Adrenal gland (tissue), 9 donors: ENCODE measurements at regions not wholly inside any gene's neighbourhood (a gene's known extent, or its start where the extent isn't known, plus 50 kb on each side); places are given as distances from the start of the nearest gene placed in this dataset.
A peak's percentile ranks its signal among the peaks of the same experiment; 100 is the strongest.

Experiments
- DNase-seq, 7 donors: peaks; one replicate each; pipeline ENCODE4 v3.0.0-alpha.2; 2019 to 2020
- H3K27ac ChIP-seq, 5 donors: fragments of 200-600 bp; sonication (generic) in 4 of 5; 1 replicate in 3 of 5; 2 replicates in 2 of 5; pipeline versions ENCODE4 v1.5.1 to v1.8.0; 2016 to 2020; ENCODE audit warnings: mild to moderate bottlenecking in 1 of 5
- H3K27me3 ChIP-seq: fragments of 200-600 bp; 2 replicates; pipeline ENCODE4 v1.8.0; 2021
- H3K36me3 ChIP-seq, 2 donors: fragments of 200-600 bp; replicated peaks in 1 of 2; 1 replicate in 1 of 2; 2 replicates in 1 of 2; pipeline versions ENCODE4 v1.5.1 to v1.8.0; 2018 to 2022
- H3K4me1 ChIP-seq, 2 donors: fragments of 200-600 bp; replicated peaks in 1 of 2; 1 replicate in 1 of 2; 2 replicates in 1 of 2; pipeline versions ENCODE4 v1.5.1 to v1.8.0; 2018 to 2021
- H3K4me3 ChIP-seq, 4 donors: fragments of 200-600 bp; sonication (generic) in 3 of 4; one replicate each; pipeline ENCODE4 v1.5.1; 2016 to 2018
- H3K9me3 ChIP-seq, 3 donors: fragments of 200-600 bp; sonication (generic) in 1 of 3; replicated peaks in 1 of 3; 1 replicate in 2 of 3; 2 replicates in 1 of 3; pipeline versions ENCODE4 v1.5.1 to v1.8.0; 2016 to 2021
- POLR2A ChIP-seq, 2 donors: fragments of 450-650 bp; IDR thresholded peaks; one replicate each; pipeline ENCODE4 v1.6.1; 2017; ENCODE audit warnings: antibody characterized with exemption in 2 of 2, mild to moderate bottlenecking in 2 of 2, moderate library complexity in 1 of 2
- WGBS, 4 donors: extraction: QIAGEN DNeasy Blood & Tissue Kit in 2 of 4; methylation state at CpG; one replicate each; pipeline versions ENCODE4 v1.1.5 to v1.1.7; 2013 to 2017; 5-methylcytosine and 5-hydroxymethylcytosine counted together
- intact Hi-C, 2 donors: fragments of 100-400 bp; cut with DNase I; formaldehyde crosslinking; loops; one replicate each; pipeline versions ENCODE4 v1.14.1 to v1.15.0; 2022 to 2023
- TF ChIP-seq, protein P1 (sequence below), 6 experiments: fragments of 450-650 bp in 4 of 6; fragments of 200-600 bp in 2 of 6; sonication (generic) in 1 of 6; IDR thresholded peaks; 1 replicate in 5 of 6; 2 replicates in 1 of 6; pipeline versions ENCODE4 v1.5.1 to v1.8.0; 2016 to 2021; ENCODE audit warnings: antibody characterized with exemption in 6 of 6, mild to moderate bottlenecking in 2 of 6, moderate library complexity in 1 of 6
- donor health status: healthy with polysubstance abuse.
- donor health status: Bipolar disorder and iron deficiency.
- donor health status: DM: yes; HTN: yes; CAD: no.
- donor health status: DM: no; HTN: no; CAD: no.
- donor health status: DM: no; HTN: no; CAD: no.

DNA sequence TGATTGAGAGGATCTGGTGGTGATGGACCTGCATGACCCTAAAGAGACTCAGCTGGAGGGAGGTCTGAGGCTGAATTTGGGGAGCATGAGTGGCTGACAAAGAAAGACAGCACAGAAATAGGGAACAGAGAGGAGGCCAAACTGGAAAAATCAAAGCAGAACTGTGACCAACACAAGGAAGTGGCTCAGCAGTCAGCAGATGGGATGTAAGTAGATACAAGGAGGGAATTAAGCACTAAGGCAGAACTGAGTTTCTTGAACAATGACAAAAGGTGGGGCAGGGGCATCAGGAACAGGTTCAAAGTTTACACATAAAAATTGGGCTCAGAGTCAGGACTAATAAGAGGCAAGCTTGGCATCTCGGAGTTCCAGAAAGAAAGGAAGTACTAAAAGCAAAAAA is 144.3 kb upstream of the KLF3 start:
- no peaks in the 10 kb centered on the region for H3K27me3 ChIP-seq
- intact Hi-C loops: no loop called here
- no peaks in the 10 kb centered on the region for H3K36me3 ChIP-seq
- no peak overlapping the region for H3K4me3 ChIP-seq
- no peaks in the 10 kb centered on the region for H3K4me1 ChIP-seq
- H3K9me3 ChIP-seq: no peaks in the 10 kb centered on the region
- H3K27ac ChIP-seq: no peak overlapping the region
- WGBS, 4 donors: 50 to 85% (median 77%) methylated on average over 1 of the region's 1 CpG
- DNase-seq: no peak
- TF ChIP-seq, protein P1, sequence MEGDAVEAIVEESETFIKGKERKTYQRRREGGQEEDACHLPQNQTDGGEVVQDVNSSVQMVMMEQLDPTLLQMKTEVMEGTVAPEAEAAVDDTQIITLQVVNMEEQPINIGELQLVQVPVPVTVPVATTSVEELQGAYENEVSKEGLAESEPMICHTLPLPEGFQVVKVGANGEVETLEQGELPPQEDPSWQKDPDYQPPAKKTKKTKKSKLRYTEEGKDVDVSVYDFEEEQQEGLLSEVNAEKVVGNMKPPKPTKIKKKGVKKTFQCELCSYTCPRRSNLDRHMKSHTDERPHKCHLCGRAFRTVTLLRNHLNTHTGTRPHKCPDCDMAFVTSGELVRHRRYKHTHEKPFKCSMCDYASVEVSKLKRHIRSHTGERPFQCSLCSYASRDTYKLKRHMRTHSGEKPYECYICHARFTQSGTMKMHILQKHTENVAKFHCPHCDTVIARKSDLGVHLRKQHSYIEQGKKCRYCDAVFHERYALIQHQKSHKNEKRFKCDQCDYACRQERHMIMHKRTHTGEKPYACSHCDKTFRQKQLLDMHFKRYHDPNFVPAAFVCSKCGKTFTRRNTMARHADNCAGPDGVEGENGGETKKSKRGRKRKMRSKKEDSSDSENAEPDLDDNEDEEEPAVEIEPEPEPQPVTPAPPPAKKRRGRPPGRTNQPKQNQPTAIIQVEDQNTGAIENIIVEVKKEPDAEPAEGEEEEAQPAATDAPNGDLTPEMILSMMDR (IDR thresholded peaks at IDR 0.05): no peak
- TF ChIP-seq POLR2A (IDR thresholded peaks at IDR 0.05): no peak

DNA sequence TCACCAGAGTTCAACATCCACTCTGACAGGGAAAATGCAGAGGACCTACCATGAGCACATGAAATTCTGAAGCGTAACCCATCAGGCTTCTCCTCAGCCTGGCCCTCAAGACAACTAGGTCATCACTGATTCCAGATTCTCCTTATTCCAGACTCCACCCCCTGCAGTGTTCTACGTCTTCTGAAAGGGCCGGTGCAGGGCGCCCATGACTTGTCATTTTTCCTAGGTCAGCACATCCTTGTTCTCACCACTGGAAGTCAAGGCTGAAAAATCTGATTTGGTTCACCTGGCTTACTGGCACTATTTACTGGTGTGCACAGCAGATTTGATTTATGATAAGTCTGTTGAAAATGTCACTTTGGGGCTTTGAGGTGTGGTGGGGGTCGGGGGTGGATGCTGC is 140.9 kb upstream of the KLF3 start:
- no peaks in the 10 kb centered on the region for H3K36me3 ChIP-seq
- no peaks in the 10 kb centered on the region for H3K9me3 ChIP-seq
- H3K4me1 ChIP-seq: no peaks in the 10 kb centered on the region
- no peak overlapping the region for H3K4me3 ChIP-seq
- 66 to 72% (median 70%) methylated on average over 5 of the region's 5 CpGs for WGBS, 4 donors
- intact Hi-C loops: no loop called here
- peak in 3 of 7 donors; percentile 17 to 47 (median 21) for DNase-seq
- no peaks in the 10 kb centered on the region for H3K27me3 ChIP-seq
- TF ChIP-seq, protein P1 (IDR thresholded peaks at IDR 0.05): no peak
- TF ChIP-seq POLR2A (IDR thresholded peaks at IDR 0.05): no peak
- peak overlapping the region in 1 of 5 donors; percentile 46 for H3K27ac ChIP-seq

DNA sequence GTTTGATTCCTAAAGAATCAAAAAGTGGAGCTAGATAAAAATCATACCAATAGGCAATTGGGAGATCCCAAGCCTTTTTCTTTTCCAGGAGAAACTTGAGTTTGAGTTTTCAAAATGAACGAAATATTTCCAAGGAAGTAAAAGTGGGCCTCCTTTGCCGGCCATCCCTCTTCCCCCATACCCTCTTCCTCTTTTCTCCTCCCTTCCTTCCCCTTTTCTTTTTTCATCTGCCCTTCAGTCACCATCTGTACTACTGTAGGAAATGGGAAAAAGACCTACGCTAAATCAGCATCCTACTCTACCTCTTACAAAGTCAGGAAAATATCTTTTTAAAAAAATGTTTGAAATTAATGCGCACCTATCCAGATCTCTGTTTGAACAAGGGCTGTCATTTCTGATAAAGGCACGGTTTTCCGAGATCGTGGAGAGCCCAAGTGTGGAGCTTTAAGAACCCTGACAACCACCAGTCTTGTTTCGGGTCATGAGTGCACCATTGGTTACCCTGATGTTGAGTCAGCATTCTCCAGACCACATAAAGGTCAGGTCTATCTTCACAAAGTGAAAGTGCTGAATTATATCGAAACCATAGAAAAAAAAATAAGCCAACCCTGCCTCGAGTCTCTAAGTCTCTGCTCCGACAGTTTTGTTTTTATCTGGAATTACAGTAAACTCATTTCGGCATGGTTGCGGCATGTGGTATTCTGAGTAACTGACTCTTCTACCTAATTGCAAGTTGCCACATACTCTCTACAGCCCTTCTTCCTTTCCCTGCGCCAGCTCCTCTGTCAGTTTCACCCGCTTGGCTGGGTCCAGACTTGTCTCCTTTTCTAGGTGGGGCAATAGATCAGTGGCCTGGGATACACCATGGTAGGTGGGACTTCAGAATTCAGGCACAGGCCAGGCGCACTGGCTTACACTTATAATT is 140.2 kb upstream of the KLF3 start:
- H3K4me3 ChIP-seq: peak overlapping the region in 1 of 4 donors; percentile 23
- intact Hi-C loops: no loop called here
- no peak for TF ChIP-seq POLR2A (IDR thresholded peaks at IDR 0.05)
- TF ChIP-seq, protein P1 (IDR thresholded peaks at IDR 0.05): no peak
- H3K27ac ChIP-seq: peak overlapping the region in 3 of 5 donors; percentile 15 to 72 (median 41)
- 78 to 84% (median 81%) methylated on average over 16 of the region's 16 CpGs for WGBS, 4 donors
- H3K36me3 ChIP-seq: no peaks in the 10 kb centered on the region
- no peaks in the 10 kb centered on the region for H3K27me3 ChIP-seq
- H3K9me3 ChIP-seq: no peaks in the 10 kb centered on the region
- DNase-seq: peak in 3 of 7 donors; percentile 16 to 29 (median 23)
- H3K4me1 ChIP-seq: no peaks in the 10 kb centered on the region

DNA sequence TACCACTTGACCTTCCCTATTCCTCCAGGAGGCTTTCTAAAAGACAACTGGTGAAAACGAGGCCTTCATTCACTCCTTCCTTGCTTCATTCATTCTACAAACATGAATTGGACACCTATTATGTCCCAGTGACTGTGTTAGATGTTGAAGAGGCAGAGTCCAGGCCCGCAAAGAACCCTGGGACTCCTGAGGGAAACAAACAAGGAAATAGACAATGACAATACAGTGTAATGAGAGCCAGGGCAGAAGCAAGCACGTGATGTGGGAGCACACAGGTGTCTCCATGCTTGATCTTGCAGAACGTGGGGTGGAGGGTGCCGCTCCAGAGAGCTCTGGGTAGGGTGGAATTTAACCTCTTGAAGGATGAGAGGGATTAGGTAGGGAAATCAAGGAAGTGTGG is 137.6 kb upstream of the KLF3 start:
- Histone ChIP-seq H3K27me3 (no peaks in the 10 kb centered on the region), H3K36me3 (no peaks in the 10 kb centered on the region), H3K4me3 (no peak overlapping the region), H3K4me1 (peaks cover 0 to 10% of the 10 kb centered on the region in 2 donors), H3K9me3 (no peaks in the 10 kb centered on the region), H3K27ac (no peak overlapping the region)
- no peak for DNase-seq
- no peak for TF ChIP-seq POLR2A (IDR thresholded peaks at IDR 0.05)
- TF ChIP-seq, protein P1 (IDR thresholded peaks at IDR 0.05): no peak
- intact Hi-C loops: no loop called here
- WGBS, 4 donors: 68 to 88% (median 87%) methylated on average over 5 of the region's 5 CpGs
